ENCODE measurements at regions not wholly inside any gene's neighbourhood (a gene's known extent, or its start where the extent isn't known, plus 50 kb on each side); places are given as distances from the start of the nearest gene placed in this dataset.

DNA sequence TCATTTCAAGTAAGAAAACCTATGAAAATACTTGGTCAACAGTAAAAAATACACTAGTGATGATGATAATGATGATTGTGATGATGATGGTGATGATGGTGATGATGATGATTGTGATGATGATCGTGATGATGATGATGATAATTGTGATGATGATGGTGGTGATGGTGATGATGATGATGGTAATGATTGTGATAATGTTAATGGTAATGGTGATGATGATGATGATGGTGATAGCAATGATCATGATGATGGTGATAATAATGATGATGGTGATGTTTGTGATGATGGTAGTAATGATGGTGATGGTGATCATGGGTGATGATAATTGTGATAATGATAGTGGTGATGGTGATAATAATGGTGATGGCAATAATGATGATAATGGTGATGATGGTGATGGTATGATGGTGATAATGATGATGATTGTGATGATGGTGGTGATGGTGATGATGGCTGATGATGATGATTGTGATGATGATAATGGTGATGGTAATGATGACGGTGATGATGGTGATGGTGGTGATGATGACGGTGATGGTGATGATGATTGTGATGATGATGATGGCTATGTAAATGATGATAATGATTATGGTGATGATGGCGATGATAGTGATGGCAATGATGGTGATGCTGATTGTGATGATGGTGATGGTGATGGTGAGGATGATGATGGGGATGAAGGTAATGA lies 62.1 kb downstream of the VCX3A start:
- TF ChIP-seq, protein P1, sequence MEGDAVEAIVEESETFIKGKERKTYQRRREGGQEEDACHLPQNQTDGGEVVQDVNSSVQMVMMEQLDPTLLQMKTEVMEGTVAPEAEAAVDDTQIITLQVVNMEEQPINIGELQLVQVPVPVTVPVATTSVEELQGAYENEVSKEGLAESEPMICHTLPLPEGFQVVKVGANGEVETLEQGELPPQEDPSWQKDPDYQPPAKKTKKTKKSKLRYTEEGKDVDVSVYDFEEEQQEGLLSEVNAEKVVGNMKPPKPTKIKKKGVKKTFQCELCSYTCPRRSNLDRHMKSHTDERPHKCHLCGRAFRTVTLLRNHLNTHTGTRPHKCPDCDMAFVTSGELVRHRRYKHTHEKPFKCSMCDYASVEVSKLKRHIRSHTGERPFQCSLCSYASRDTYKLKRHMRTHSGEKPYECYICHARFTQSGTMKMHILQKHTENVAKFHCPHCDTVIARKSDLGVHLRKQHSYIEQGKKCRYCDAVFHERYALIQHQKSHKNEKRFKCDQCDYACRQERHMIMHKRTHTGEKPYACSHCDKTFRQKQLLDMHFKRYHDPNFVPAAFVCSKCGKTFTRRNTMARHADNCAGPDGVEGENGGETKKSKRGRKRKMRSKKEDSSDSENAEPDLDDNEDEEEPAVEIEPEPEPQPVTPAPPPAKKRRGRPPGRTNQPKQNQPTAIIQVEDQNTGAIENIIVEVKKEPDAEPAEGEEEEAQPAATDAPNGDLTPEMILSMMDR (IDR thresholded peaks at IDR 0.05; ENCODE audit: insufficient read depth, missing control alignments) = no peak
- peak; percentile 75 for FAIRE-seq
- DNase-seq (ENCODE audit: insufficient read length, low spot score) = no peak

DNA sequence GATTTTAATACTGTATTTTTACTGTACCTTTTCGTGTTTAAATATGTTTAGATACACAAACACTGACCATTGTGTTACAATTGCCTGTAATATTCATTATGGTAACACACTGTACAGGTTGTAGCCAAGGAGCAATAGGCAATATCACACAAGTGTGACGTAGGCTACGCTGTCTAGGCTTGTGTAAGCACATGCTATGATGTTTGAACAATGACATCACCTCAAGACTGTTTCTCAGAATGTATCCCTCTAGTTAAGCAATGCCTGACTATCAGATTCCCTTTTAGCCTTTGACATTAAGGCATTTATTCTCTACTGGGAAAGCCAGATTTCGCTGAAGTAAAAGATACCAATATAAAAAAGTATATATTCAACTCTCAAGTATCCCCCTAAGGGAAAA lies 66.2 kb downstream of the VCX3A start:
- DNase-seq (ENCODE audit: insufficient read length, low spot score) = no peak
- no peak for FAIRE-seq
- TF ChIP-seq, protein P1 (IDR thresholded peaks at IDR 0.05; ENCODE audit: insufficient read depth, missing control alignments) = no peak

DNA sequence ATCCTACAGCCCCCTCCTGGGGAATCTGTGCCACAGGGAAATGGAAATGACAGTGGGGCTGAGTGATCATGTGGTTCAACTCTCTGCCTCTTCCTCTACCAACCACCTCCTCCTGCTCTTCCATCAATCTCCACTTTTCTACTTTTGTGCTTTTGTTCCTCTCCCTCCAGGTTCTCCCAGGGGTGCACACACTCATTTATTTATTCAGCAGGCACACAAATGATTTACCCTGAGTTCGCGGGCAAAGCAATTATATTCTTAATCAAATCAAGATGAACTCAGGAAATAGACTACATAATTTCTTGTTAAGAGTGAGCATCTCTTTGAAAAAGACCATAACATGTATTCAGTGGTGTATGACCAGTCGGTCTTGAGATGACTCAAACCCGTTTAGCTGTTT lies 69.2 kb downstream of the VCX3A start:
- FAIRE-seq = no peak
- no peak for DNase-seq (ENCODE audit: insufficient read length, low spot score)
- TF ChIP-seq, protein P1 (IDR thresholded peaks at IDR 0.05; ENCODE audit: insufficient read depth, missing control alignments) = no peak

DNA sequence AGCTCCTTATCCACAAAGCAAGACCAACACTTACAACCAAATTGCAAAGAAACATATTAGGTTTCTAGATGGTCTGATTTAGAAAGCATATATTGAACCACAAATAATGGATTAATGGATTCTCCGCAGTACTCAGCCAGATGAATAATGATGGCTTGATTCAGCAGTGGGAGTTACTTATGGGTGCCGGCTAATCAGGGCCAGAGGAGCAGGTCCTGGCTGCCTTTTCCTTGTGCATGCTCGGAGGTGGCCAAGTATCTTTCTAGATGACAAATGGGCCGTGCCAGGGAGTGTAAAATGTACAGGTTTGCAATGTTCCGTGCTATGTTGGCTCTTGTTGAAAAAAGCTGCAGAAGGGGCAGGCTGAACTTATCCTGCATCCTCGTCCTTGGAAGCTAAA lies 70.2 kb downstream of the VCX3A start:
- TF ChIP-seq, protein P1 (IDR thresholded peaks at IDR 0.05; ENCODE audit: insufficient read depth, missing control alignments) = no peak
- FAIRE-seq = no peak
- no peak for DNase-seq (ENCODE audit: insufficient read length, low spot score)

DNA sequence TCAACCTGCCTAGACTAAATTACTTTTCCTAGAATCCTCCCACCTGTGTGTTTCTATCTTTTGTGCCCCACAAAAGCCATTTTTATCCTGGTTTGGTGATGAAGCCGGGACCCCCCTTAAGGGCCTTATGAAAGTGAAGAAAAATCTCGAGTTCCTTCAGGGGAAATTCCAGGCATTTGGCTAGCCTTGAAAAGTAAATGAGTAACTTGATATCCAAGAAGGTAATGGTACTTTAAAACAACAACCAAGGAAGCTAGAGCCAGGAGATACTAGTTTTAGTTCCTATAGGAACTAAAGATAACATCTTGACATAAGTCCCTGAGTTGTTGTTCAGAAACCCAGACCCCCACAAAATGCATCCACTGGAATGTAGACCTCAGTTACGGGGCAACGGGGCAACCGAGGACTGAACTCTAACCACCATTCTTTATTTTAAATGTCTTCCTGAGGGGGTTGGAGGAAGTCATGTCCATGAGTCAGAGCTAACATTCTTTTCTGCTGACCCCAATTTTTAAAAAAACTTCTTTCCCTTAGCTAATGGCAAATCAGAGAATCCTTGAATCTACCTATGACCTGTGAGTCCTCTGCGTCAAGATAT lies 73.9 kb downstream of the VCX3A start:
- FAIRE-seq (no peak), DNase-seq (ENCODE audit: insufficient read length, low spot score) (no peak)
- TF ChIP-seq, protein P1 (IDR thresholded peaks at IDR 0.05; ENCODE audit: insufficient read depth, missing control alignments) = no peak

DNA sequence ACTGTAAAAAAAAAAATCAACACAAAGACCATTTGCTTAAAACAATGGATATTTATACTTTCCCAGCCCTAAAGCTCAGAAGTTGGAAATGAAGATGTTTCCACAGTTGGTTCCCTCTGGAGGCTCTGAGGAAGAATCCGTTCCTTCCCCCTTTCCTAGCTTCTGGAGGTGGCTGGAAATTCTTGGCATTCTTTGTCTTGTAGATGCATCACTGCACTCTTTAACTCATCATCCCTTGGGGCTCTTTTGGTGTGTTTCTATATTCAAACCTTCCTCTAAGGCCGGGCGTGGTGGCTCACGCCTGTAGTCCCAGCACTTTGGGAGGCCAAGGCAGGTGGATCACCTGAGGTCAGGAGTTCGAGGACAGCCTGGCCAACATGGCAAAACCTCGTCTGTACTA lies 78.7 kb downstream of the VCX3A start:
- FAIRE-seq (no peak), DNase-seq (ENCODE audit: insufficient read length, low spot score) (no peak)
- TF ChIP-seq, protein P1 (IDR thresholded peaks at IDR 0.05; ENCODE audit: insufficient read depth, missing control alignments) = no peak

DNA sequence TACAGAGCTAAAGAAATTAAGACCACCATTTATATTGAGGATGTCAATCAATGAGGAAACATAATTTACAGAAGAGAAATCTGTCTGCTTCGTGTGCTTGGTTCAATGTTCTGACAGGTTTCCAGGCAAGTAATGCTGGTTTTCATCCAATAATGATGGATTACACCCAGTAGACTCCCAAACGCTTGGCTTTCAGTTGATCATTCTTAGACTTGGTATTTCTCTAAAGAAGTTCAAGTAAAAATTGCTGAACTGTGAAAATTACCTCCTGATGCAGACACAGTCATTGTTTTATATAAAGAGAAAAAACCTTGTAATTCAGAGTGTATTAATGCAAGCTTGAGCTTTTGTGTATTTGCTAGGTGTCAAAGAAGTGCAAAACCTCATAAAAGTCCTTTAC lies 85.0 kb downstream of the VCX3A start:
- FAIRE-seq (no peak), DNase-seq (ENCODE audit: insufficient read length, low spot score) (no peak)
- TF ChIP-seq, protein P1 (IDR thresholded peaks at IDR 0.05; ENCODE audit: insufficient read depth, missing control alignments) = no peak
